ENCODE measurements at regions not wholly inside any gene's neighbourhood (a gene's known extent, or its start where the extent isn't known, plus 50 kb on each side); places are given as distances from the start of the nearest gene placed in this dataset.

DNA sequence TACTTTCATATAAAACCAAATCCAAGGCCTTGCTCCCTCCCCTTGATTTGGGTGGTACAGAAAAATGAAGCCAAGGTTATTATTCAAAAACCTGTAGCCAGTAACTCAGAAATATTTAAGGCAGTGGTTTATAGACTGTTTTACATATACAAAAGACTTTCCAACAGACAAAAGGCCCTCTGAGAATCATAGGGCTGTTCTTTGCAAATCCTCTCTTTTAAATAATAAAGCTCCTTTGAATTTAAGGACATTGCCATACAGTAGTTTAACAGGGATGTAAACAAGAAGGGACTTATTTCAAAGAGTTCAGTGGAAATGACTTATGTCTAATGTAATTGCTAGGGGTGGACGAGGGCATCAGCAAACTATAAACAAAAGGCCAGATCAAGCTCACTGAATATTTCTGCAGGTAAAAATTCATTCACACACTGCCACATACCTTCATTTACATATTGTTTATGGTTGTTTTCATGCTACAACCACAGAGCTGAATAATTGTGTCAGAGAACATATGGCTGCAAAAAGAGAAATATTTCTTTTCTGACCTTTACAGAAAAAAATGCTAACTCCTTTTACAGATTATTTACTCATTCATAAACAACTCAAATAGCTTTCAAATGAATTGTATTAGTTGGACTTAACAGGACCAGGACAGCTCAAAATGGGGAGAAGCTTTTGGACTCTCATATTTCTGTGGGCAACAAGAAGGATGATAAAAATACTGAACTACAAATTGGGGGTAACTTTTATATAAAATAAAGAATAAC lies 665.6 kb downstream of the SLITRK1 start:
- no peak for DNase-seq (ENCODE audit: low spot score)

DNA sequence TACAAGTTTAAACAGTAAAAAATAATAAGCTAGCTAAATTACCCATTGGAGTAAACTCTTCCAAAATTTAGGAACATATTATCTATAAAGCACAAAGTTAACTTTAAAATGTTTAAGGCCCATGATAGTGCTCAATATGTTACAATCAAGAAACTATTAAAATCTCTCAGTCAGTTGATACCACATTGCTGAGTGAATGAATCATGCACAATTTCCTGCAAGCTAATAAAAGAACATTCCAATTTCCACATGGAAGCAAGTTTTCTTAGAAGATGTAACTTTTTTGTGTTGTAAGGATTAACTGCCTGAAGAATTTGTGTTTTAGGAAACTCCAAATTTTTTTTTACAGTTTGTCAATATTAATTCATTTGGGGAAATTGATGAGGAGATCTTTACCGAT lies 666.6 kb downstream of the SLITRK1 start:
- DNase-seq (ENCODE audit: low spot score): no peak

DNA sequence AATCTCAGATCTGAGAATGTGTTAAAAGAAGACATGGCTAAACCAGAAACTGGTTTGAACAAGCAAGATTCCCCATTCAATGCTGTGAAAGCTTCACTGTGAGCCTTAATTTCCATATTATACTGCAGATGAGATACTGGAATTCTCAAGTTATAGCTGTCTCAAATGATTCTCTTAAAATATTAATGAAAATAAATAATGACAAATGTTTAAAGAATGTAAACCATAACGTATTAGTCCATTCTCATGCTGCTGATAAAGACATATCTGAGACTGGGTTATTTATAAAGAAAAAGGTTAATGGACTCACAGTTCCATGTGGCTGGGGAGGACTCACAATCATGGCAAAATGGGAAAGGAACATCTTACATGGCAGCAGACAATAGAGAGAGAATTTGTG lies 667.8 kb downstream of the SLITRK1 start:
- no peak for DNase-seq (ENCODE audit: low spot score)

DNA sequence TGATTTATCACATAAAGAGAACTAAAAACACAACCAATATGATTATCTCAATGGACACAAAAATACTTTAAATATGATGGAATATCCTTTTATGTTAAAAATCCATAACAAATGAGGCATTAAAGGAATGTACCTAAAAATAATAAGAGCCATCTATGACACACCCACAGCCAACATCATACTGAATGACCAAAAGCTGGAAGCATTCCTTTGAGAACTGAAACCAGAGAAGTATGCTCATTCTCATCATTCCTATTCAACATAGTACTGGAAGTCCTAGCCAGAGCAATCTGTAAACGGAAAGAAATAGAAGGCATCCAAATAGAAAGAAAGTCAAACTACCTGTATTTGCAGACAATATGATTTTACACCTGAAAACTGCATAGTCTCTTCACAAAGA lies 671.0 kb downstream of the SLITRK1 start:
- no peak for DNase-seq (ENCODE audit: low spot score)

DNA sequence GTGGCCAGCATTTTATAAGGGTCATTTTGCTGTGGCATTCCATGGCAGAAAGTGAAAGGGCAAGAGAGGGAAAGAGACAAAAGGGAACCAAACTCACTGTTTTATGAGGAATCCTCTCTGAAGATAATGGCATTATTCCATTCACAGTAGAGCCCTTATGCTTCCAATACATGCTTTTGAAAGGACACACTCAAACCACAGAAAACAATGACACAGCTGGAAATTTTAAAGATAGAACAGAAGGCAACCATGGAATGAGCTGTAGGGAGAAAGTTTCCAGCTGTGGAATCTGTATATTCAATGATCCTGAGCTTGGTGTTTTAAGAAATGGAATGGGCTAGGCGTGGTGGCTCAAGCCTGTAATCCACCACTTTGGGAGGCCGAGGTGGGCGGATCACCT lies 677.4 kb downstream of the SLITRK1 start:
- no peak for DNase-seq (ENCODE audit: low spot score)

DNA sequence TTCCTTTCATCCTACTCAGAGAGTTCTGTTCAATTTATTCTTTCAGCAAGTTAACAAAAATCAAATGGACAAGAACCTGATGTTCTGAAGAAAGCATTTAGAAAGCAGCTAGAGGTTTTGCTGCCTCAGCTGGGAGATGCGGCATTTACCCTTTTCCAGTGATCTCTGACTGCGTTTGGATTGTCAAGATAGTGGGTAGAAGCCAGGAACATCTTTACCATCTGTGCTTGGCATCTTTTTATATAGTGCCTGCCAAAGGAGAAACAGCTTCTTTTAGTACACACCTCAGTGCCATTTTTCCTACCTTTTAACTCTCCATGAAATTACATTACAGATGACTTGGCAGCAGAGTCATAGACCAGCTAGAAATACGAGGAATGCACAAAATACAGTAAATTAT lies 680.8 kb downstream of the SLITRK1 start:
- peak; percentile 12 for DNase-seq (ENCODE audit: low spot score)

DNA sequence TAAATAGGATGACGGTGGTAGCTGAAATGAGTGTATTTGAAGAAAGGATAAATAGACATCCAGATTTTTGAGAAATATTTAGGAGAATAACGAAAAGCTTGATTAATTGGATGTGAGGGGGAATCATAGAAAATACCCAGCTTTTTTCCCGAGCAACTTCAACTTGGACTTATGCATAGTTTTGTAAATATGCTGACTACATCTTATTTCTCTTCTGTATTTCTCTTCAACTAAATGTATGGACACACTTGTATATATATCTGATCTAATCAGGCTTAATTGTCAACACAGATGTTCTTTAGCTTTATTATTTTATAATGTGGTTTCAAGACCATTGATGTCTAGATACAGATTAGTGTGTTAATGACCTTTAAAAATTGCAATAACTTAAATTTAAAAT lies 685.0 kb downstream of the SLITRK1 start:
- DNase-seq (ENCODE audit: low spot score): no peak

DNA sequence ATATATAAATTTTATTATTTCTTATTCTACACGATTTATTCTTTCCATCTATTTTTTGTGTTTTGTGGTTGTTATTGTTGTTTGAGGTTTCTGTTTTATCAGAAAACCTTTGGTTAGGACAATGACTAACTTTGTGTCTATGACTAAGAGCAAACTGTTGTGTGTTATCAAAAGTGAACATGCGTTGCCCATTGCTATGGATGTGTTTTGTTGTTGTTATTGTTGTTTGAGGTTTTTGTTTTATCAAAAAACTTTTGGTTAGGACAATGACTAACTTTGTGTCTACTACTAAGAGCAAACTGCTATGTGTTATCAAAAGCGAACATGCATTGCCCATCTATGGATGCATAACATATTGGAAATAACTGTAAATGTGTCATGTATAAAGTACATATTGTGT lies 692.3 kb downstream of the SLITRK1 start:
- DNase-seq (ENCODE audit: low spot score): no peak

DNA sequence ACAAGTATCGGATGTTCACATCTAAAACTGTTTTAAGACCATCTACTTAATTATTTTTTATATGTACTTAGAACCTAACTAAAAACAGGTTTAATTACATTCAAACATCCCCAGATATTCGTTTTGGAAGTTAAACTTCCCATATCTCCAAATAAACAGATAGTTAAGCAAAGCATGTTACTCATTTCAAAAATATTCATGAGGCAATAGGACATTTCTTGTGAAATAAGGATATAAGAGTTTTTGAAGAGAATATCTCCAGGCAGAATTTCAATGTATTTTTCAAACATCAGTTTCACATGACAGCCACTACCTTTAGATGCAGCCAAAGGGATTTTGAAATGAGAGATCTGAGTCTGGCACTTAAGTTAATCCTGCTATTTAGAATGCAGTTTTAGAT lies 697.5 kb downstream of the SLITRK1 start:
- no peak for DNase-seq (ENCODE audit: low spot score)

DNA sequence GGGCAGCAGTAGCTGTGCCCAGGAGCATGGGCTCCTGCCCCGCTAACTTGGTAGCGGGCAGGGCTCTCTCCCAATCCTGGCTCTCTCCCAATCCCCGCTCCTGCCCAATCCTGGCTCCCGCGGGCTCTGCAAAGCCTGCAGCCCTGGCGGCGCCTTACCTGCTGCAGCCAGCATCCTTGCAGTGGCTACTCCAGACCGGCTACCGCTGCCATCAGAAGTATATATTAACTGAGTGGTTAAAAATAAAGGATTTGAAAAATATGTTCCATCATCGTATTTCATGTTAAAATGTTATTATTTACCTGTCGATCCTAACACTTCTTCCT lies 698.2 kb downstream of the SLITRK1 start:
- DNase-seq (ENCODE audit: low spot score): no peak

DNA sequence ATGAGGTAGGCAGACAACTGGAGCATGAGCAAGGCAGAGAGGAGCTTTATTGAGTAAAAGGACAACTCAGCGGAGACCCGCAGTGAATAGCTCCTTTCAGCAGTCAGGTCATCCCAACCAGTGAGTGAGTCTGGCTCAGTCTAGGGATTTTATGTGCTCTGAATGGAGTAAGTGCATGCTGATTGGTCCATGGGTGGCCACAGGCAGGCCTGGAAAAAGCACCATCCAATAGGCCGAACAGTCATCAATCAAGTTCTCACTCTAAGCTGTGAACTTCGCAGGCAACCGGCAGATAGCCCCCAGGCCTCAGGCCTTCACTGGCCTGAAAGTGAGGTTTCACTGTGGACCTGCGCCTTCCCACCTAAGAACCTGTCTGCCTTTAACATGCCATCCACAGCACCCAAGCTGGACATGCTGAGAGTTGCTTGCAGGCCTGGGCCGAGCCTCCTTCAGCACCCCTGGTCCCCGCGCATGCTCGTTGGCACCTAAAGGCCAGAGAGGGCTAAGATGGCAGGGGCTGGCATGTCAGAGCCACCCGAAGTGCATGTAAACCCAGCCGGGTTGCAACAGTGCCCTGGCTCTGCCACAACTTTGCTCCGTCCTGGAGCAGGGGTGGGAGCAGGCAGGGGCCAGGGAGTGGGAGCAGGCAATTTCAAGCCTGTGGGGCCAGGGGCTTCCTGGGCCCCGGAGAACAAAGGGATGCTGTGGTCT lies 698.7 kb downstream of the SLITRK1 start:
- no peak for DNase-seq (ENCODE audit: low spot score)

DNA sequence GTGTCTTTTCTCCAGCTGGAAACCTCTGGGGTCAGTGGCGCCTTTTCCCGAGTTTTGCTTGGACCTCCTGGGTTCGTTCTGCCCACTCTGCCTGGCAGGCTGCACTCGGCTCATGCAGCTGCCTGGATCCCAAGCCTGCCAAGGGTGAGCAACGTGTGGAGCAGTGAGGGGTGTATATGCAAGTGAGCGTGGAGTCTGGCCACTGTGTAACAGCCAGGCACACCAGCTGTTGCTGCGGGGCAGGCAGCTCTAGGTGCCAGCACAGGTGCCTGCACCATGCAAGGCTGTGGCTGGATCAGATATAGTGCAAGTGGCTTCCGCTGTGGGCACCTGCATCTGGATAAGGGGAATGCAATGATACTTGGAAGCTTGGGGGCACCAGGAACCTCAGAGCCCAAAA lies 699.4 kb downstream of the SLITRK1 start:
- no peak for DNase-seq (ENCODE audit: low spot score)

DNA sequence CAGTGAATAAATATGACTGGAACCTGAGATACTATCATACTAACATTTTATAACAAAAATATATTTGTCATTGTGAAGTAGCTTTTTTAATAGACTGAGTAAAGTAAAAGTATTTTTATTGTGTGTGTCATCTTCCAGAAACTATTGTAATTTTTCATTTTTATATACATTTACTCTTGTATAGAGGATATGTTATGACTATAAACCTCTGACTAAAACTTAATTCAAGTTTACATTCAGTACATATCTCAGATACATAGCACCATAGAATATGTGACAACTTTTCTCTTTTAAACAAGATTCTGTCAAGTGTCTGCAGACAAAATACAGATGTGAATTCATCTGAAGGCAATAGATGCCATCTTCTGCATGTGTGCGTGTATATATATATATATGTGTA lies 704.3 kb downstream of the SLITRK1 start:
- DNase-seq (ENCODE audit: low spot score): no peak

DNA sequence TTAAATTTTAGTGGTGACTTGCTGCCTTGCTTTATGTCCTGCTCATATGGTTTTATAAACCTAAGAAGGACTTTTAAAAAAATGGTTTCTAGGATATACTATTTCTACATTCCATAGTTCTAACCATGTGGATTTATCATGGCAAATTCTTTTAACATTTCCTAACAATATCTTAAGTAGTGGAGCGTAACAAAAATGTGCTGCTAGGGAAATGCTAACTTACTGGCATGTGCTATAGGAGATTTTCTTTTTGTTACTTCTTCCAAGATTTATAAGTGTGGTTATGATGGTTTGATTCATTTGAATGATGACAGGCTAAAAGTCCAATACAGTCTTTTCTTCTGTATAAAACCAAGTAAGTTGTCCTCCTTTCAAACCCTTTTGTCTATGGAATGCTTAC lies 713.7 kb downstream of the SLITRK1 start:
- DNase-seq (ENCODE audit: low spot score): no peak

DNA sequence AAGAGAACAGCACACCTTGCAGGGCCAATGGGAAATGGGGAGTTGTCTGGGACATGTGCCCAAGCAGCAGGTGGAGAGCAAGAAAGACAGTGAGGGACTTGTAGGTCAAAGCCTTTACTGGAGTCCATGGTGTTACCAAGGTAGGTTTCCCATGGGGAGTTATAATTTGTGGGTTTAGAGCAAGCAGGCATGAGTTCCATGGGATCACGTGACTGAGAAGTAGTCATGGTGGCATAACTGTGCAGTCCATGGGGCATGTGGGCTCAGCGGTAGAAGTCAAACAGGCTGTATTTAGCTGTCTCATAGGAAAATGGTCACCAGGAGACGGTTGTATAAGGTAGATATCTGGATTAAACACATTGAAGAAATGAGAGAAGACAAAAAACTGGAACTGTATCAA lies 715.1 kb downstream of the SLITRK1 start:
- DNase-seq (ENCODE audit: low spot score): no peak

DNA sequence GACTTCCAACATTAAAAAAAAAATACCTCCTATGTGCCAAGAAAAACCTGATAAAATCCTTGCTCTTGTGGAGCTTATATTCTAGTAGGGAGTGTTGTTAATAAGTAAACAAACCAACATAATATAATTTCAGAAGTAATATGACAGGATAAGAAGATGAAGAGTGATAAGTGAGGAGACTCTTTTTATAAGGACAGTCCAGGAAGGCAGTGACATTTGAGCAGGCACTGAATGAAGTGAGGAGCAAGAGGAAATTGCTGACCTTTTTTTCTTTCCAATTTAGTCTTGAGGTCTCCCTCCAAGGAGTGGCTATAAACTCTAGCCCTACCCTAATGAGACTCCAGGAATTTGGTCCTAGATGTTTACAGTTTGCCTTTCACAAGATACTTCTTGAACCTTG lies 715.7 kb downstream of the SLITRK1 start:
- DNase-seq (ENCODE audit: low spot score): no peak

DNA sequence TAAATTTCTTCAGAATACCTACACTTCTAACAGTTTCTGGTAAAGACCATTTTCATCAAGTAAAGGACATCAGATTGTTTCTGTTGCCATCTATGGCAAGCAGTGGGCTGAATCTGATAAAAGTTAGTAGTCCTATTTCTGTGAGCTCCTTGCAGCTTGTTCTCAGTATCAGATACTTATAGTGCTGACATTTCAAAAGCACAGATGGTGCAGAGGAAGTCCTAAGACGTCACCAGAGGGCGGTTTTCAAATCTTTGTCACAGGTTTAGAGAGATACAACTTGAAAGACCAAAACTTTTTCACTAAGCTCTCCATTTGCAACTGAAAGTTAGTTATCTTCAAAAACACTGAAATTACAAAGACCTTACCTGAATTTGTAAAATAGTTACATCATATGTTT lies 719.8 kb downstream of the SLITRK1 start:
- no peak for DNase-seq (ENCODE audit: low spot score)

DNA sequence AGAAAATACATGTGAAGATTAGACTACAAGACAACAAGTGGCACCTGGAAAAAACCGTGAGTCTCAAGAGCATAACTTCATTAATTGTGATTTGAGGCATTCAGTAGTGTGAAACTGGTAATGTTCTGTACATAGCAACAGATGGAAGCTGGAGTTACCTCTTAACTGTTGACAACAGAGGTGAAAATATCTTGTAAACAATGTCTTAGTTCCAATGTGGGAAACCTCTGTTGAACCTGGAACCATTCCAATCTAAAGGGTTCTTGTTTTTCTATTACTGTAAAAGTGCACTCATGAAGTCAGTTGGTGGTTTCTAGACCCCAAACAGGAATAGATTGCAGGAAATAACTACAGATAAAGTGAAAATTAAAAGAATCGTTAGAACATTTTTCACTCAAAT lies 728.4 kb downstream of the SLITRK1 start:
- no peak for DNase-seq (ENCODE audit: low spot score)

DNA sequence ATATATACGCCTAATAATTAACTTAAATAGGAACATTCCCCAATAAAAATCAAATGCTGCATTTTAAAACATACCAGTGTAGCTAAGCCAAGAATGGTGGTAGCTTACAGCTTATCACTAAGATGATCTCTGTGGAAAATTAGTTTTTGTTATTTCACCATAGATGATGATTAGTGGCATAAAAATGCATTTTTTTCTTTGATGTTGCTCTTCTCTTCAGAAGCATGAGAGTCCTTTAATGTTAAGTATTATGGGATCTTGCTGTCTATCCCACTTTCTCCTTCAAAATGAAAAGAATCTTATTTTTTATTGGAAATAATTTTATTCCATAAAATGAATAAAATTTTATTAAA lies 731.0 kb downstream of the SLITRK1 start:
- DNase-seq (ENCODE audit: low spot score): no peak

DNA sequence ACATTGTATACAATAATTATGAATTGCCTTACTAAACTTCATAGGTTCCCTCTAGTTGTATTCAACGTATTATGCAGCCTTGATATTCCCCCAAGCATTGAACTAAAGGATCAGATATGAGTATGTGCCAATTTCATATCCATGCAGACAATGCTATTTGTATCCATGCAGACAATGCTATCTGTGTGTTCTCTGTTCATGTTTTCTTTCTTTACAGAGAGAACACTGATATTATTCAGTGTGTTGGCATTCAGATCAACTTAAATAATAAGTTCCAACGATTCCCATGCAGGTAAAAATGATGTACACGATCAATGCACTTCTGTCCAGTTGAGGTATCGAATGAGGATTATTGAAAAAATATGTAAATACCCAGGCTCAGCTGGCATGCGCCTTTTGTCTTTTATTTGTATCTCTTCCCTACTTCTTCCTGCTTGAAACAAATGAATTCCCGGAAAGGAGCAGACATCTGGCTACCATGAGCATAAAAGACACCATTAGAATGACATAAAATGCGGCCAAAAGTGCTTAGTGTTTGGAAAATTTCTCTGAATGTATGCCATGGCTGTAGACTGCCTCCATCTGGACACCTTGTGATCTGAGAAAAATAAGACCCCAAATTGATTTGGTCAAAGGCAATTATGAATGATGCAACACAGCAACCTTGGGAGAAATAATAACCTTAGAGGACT lies 731.5 kb downstream of the SLITRK1 start:
- peak; percentile 85 for DNase-seq (ENCODE audit: low spot score)

DNA sequence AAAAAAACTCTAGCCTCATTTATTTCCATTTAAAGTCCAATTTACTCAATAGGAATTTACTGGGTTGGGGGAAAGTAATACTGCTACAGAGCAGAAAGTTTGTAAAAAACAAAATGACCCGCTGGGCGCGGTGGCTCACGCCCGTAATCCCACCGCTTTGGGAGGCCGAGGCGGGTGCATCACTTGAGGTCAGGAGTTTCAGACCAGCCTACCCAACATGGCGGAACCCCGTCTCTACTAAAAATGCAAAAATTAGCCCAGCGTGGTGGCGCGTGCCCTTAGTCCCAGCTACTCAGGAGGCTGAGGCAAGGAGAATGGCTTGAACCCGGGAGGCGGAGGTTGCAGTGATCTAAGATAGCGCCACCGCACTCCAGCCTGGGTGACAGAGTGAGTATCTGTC lies 745.6 kb downstream of the SLITRK1 start:
- DNase-seq (ENCODE audit: low spot score): no peak

DNA sequence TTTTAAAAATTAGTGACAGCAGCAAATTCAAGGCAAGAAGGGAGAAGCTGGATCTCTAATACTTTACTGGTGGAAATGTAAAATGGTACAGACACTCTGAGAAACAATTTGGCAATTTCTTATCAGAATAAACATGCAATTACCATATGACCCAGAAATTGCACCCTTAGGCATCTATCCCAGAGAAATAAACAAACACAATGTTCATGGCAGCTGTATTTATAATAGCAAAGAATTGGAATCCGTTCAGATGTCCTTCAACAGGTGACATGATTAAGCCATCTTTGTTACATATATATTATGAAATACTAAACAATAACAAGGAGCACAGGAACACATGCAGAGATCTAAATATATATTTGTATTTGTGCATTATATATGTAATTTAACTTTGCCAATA lies 756.5 kb downstream of the SLITRK1 start:
- no peak for DNase-seq (ENCODE audit: low spot score)

DNA sequence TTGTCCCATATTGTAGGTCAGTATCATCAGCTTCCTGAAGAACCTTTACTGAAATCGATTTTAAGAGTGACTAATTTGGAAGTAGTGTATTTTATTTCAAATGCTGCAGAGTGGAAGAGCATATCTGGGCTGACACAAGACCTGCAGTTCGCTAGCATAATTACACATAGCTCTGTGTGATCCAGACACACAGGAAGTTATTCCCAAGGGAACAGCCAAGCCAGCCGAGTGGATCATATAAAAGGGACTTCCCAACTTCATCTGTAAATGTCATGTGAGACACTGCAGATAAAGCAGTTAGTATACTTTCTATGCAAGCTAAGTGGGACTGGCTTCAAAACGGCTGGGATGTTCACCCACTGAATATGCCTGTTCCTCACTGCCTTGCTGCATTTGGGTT lies 760.4 kb downstream of the SLITRK1 start:
- DNase-seq (ENCODE audit: low spot score): no peak

DNA sequence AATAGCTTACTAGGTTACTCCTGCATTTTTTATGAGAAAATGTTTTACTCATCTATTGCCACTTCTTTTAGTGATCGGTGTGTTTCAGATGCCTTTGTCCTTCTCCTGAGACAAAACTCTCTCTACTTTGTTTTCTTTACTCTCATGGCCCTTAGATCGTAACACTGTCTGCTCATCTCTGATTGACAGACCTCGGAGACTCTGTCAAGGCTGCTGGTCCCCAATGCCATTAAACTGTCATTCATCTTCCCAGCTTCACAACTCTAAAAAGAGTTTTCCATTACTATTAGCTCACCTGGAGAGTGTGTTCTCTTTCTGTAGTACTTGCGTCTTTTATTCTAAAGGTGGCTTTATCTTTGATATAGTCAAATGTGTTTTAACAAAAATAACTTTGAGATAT lies 765.2 kb downstream of the SLITRK1 start:
- no peak for DNase-seq (ENCODE audit: low spot score)
